Fibroblast of upper back skin (primary cell): ENCODE measurements at regions not wholly inside any gene's neighbourhood (a gene's known extent, or its start where the extent isn't known, plus 50 kb on each side); places are given as distances from the start of the nearest gene placed in this dataset.

ENCODE experiments used
- DNase-seq: peaks from one replicate; pipeline ENCODE4 v3.0.0-alpha.2; 2013

GRCh38 chr4:81577392-81577791, 105.7 kb upstream of the RASGEF1B start:
- DNase-seq, result no peak

GRCh38 chr4:81574991-81575390, 103.3 kb upstream of the RASGEF1B start:
- DNase-seq, result no peak

GRCh38 chr4:81573840-81574239, 102.1 kb upstream of the RASGEF1B start:
- no peak for DNase-seq

GRCh38 chr4:81572402-81572801, 100.7 kb upstream of the RASGEF1B start:
- no peak for DNase-seq

- DNase-seq, result no peak
Measured at GRCh38 chr4:81571105-81571504, 99.4 kb upstream of the RASGEF1B start.

GRCh38 chr4:81566161-81566591, 94.5 kb upstream of the RASGEF1B start:
- DNase-seq, result no peak

GRCh38 chr4:81565142-81565870, 93.6 kb upstream of the RASGEF1B start:
- DNase-seq, result peak; percentile 1

- no peak for DNase-seq
Measured at GRCh38 chr4:81564025-81564424, 92.3 kb upstream of the RASGEF1B start.

GRCh38 chr4:81562093-81562492, 90.4 kb upstream of the RASGEF1B start:
- no peak for DNase-seq

GRCh38 chr4:81557306-81557705, 85.6 kb upstream of the RASGEF1B start:
- no peak for DNase-seq

GRCh38 chr4:81555489-81555888, 83.8 kb upstream of the RASGEF1B start:
- no peak for DNase-seq

- no peak for DNase-seq
Measured at GRCh38 chr4:81552086-81552485, 80.4 kb upstream of the RASGEF1B start.

GRCh38 chr4:81550388-81550859, 78.7 kb upstream of the RASGEF1B start:
- no peak for DNase-seq

GRCh38 chr4:81549984-81550383, 78.3 kb upstream of the RASGEF1B start:
- DNase-seq, result no peak

- no peak for DNase-seq
Measured at GRCh38 chr4:81546777-81547176, 75.1 kb upstream of the RASGEF1B start.

GRCh38 chr4:81541161-81541945, 69.6 kb upstream of the RASGEF1B start:
- DNase-seq, result no peak

- no peak for DNase-seq
Measured at GRCh38 chr4:81538716-81539427, 67.2 kb upstream of the RASGEF1B start.

GRCh38 chr4:81531410-81531809, 59.7 kb upstream of the RASGEF1B start:
- no peak for DNase-seq

GRCh38 chr4:81528979-81529378, 57.3 kb upstream of the RASGEF1B start:
- DNase-seq, result no peak

- DNase-seq, result no peak
Measured at GRCh38 chr4:81528200-81528599, 56.5 kb upstream of the RASGEF1B start.

GRCh38 chr4:81527709-81528108, 56.0 kb upstream of the RASGEF1B start:
- DNase-seq, result no peak

- no peak for DNase-seq
Measured at GRCh38 chr4:81527115-81527514, 55.4 kb upstream of the RASGEF1B start.

GRCh38 chr4:81526706-81527105, 55.0 kb upstream of the RASGEF1B start:
- DNase-seq, result no peak
